Gastrocnemius medialis (tissue), 4 donors: ENCODE measurements at regions not wholly inside any gene's neighbourhood (a gene's known extent, or its start where the extent isn't known, plus 50 kb on each side); places are given as distances from the start of the nearest gene placed in this dataset.

Experiments
- POLR2A ChIP-seq, 2 donors: fragments of 450-650 bp; IDR thresholded peaks; one replicate each; pipeline ENCODE4 v1.6.1; 2017; ENCODE audit warnings: antibody characterized with exemption in 2 of 2, mild to moderate bottlenecking in 2 of 2, moderate library complexity in 2 of 2
- TF ChIP-seq, protein P1 (sequence below), 5 experiments: fragments of 450-650 bp in 3 of 5; fragments of 200-600 bp in 2 of 5; sonication (generic) in 2 of 5; IDR thresholded peaks in 4 of 5; conservative IDR thresholded peaks in 1 of 5; 1 replicate in 4 of 5; 2 replicates in 1 of 5; pipeline ENCODE4 v1.5.1; 2016 to 2019; ENCODE audit warnings: antibody characterized with exemption in 5 of 5, mild to moderate bottlenecking in 3 of 5, moderate library complexity in 3 of 5

GRCh38 chrX:45731448-45731847 is 530.8 kb upstream of the DIPK2B start:
- TF ChIP-seq, protein P1, sequence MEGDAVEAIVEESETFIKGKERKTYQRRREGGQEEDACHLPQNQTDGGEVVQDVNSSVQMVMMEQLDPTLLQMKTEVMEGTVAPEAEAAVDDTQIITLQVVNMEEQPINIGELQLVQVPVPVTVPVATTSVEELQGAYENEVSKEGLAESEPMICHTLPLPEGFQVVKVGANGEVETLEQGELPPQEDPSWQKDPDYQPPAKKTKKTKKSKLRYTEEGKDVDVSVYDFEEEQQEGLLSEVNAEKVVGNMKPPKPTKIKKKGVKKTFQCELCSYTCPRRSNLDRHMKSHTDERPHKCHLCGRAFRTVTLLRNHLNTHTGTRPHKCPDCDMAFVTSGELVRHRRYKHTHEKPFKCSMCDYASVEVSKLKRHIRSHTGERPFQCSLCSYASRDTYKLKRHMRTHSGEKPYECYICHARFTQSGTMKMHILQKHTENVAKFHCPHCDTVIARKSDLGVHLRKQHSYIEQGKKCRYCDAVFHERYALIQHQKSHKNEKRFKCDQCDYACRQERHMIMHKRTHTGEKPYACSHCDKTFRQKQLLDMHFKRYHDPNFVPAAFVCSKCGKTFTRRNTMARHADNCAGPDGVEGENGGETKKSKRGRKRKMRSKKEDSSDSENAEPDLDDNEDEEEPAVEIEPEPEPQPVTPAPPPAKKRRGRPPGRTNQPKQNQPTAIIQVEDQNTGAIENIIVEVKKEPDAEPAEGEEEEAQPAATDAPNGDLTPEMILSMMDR (IDR thresholded peaks at IDR 0.05 in 4 of 5, conservative IDR thresholded peaks at IDR 0.05 in 1 of 5), result no peak
- no peak for TF ChIP-seq POLR2A (IDR thresholded peaks at IDR 0.05)
